ENCODE measurements at regions not wholly inside any gene's neighbourhood (a gene's known extent, or its start where the extent isn't known, plus 50 kb on each side); places are given as distances from the start of the nearest gene placed in this dataset.
"Not testable (repeated sequence)": the region's sequence is repeated elsewhere in the genome, so short reads cannot be mapped to it uniquely, and the experiment has no call there.

GRCh38 chr5:133881576-133882388 lies 86.6 kb downstream of the C5orf15 start:
- no peak for DNase-seq (ENCODE audit: low spot score)

DNA sequence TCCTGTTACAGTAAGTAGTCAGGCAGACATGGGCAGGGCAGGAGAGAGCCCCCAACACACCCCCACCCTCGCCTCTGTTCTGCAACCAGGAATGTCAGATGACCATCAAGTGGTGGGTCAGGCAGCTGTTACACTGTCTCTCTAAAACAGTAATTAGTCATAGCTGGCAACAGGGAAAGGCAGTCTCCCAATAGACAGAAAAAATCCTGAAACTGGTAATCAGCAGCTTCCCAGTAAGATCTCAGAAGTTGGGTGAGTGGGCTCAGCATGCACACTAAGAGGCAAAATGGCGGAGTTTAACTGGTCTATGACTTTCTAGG lies 90.2 kb downstream of the C5orf15 start:
- DNase-seq (ENCODE audit: low spot score), result no peak

GRCh38 chr5:133877351-133878235 lies 90.8 kb downstream of the C5orf15 start:
- no peak for DNase-seq (ENCODE audit: low spot score)

- no peak for DNase-seq (ENCODE audit: low spot score)
These were observed 92.2 kb downstream of the C5orf15 start for GRCh38 chr5:133876266-133876665.

DNA sequence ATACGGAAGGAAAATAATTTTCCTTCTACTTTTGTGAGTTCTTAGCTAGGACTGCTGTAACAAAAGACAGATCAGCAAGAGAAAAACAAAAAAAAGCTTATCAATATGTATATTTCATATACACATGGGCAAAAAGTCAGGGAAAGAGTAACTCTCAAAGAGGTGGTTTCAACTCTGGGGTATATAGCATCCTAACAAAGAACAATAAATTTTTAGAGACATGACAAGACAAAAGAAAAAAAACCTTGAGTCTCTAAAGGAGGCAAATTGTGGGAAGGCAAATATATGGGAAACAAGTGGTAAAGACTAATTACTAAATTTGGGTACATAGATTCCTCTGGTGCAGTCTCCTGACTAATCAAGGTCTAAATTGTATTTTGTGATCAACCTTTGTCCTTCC lies 93.2 kb downstream of the C5orf15 start:
- DNase-seq (ENCODE audit: low spot score), result no peak

DNA sequence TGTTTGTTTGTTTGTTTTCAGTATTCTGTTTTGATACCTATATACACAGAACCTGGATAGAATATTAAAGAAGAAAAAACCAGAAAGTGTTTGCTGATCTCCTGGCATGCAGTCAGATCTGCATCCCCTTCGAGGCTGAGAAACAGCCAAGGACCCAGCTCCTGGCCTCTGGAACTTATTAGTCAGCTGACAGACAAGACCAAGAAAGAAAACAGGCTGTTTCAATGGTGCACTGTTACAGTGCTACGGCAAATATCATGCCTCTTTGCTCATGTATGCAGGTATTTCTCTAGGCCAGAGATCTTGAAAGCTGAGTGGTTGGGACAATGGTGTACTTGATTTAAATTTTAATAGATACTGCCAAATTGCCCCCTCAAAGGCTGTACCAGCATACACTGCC lies 95.0 kb downstream of the C5orf15 start:
- no peak for DNase-seq (ENCODE audit: low spot score)

DNA sequence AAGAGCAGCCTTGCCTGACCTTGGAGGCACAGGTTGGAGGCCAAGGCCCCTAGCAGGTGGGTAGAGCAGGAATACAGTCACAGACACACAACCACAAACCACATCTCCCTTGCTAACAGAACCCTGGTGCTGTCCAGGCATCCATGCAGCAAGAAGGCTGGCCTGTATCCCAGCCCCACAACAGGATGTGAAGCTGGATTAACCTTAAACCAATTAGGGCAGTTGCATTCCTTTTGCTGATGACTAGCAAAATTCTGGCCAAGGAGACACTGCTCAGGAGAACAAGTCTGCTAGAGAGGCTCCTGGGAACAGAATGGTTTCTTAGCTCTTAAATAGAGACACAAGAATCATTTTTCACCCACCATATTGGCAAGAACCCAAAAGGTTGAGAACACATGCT lies 97.8 kb downstream of the C5orf15 start:
- DNase-seq (ENCODE audit: low spot score), result peak; percentile 54

DNA sequence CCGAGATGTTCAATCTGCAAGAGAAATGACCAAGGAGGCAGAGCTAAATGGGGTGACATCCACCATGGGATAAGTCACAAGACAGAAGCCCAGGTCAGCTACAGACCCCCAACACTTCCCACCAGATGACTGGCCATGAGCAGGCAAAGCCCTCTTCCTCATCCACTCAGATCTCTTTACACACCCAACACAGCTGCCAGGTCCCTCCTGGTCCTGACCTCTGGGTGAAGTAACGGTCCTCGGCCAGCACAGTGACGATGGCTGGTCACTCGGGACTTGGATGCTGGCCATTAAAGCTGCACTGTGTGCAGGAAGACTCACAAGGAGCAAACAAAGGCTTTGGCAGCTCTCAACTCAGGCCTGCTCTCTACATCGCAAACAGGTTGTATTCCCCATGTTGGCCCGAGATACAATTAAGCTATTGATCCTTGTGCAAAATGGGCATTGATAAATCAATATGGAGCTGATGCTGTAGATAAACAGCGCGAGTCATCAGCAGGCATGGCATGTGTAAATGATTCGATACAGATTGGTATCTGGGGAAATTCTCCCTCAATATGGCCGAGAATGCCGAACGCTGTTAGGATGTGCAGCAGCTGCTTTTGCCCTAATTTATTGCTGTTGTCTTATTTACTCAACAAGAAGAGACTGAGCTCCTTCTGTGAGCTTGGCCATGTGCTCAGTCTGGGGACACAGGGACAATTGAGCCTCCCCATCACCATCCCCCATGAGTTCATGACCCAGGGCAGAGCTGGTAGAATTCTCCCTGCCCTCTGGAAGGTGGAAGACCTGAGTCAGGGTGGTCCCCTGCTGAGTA lies 98.7 kb downstream of the C5orf15 start:
- DNase-seq (ENCODE audit: low spot score), result no peak

DNA sequence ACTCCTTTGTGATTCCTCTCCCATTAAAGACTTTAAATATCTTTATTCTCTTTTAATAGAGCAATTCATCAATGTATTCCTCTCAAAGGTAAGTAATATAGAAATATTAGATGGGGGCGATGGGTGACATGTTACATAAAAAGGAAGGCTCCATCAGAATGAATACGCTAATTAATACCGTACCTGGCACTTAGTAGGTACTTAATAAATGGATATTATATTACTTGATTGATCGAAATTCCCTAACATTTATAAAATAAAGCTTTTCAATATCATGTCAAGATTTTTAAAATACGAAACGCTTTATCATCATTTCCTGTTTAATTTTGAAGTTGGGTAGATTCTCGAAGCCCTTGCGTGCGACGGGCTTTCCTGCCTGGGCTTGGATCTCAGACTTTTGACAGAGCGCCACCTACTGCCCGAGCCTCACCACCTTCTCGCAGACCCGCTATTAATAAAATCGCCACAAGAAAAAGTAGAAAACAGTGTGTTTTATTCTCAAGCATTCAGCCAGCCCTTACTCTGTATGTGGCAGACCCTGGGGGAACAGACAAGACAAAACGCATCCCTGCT lies 99.4 kb downstream of the C5orf15 start:
- DNase-seq (ENCODE audit: low spot score), result peak; percentile 87

GRCh38 chr5:133867851-133868545 lies 100.4 kb downstream of the C5orf15 start:
- no peak for DNase-seq (ENCODE audit: low spot score)

DNA sequence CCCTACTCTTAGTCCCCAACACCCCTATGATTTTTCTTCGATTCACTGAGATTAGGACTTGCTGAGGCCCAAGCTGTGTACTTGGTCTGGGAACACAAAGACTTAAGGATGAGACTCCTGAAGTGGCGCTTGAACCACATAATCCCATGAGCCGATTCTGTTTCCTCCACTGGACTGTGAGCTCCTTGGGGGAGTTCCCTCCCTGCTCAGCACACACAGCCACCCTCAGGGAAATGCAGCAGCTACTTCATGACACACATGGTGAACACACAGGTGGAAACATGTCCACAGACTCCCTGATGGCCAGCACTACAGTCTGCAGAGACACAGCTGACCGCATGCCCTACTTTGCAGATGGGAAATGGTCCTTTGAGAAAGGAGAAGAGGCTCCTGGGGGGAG lies 101.1 kb downstream of the C5orf15 start:
- no peak for DNase-seq (ENCODE audit: low spot score)

GRCh38 chr5:133866903-133867245 lies 101.6 kb downstream of the C5orf15 start:
- DNase-seq (ENCODE audit: low spot score), result no peak

- DNase-seq (ENCODE audit: low spot score), result no peak
These were observed 102.1 kb downstream of the C5orf15 start for GRCh38 chr5:133866160-133866902.

GRCh38 chr5:133865113-133865512 lies 103.3 kb downstream of the C5orf15 start:
- no peak for DNase-seq (ENCODE audit: low spot score)

GRCh38 chr5:133864711-133865110 lies 103.7 kb downstream of the C5orf15 start:
- no peak for DNase-seq (ENCODE audit: low spot score)

DNA sequence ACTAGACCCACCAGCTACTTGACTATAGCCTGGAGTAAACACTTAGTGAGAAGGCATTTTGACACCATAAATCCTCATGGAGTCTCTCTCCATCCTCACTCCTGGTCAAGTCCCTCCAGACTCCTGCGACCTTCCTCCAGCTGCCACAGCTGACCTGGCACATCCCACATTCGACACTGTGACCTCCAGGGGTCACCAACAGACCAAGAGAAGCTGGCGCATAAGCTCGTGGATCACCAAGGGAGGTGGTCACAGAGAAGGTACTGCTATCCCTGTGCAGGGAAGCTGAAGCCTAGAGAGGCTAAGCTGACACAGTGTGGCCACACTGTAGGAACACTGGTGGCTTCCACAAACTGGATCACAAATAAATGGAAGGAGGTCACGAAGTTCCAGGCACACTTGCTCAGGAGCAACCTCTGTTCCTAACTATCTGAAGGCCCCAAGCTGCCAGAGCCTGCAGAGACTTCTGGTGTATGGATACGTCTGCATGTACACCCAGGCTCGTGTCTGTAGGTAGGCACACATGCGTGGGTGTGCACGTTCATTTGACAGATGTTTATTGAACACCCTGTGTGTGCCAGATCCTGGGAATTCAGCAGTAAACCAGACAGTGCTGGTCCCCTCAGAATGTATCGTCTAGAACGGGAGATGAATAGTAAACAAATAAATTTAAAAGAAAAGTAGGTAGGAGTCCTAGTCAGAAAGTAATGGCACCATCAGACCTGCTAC lies 104.4 kb downstream of the C5orf15 start:
- DNase-seq (ENCODE audit: low spot score), result no peak

- DNase-seq (ENCODE audit: low spot score), result no peak
These were observed 107.2 kb downstream of the C5orf15 start for GRCh38 chr5:133861161-133861737.

GRCh38 chr5:133859073-133859472 lies 109.4 kb downstream of the C5orf15 start:
- DNase-seq (ENCODE audit: low spot score), result no peak

DNA sequence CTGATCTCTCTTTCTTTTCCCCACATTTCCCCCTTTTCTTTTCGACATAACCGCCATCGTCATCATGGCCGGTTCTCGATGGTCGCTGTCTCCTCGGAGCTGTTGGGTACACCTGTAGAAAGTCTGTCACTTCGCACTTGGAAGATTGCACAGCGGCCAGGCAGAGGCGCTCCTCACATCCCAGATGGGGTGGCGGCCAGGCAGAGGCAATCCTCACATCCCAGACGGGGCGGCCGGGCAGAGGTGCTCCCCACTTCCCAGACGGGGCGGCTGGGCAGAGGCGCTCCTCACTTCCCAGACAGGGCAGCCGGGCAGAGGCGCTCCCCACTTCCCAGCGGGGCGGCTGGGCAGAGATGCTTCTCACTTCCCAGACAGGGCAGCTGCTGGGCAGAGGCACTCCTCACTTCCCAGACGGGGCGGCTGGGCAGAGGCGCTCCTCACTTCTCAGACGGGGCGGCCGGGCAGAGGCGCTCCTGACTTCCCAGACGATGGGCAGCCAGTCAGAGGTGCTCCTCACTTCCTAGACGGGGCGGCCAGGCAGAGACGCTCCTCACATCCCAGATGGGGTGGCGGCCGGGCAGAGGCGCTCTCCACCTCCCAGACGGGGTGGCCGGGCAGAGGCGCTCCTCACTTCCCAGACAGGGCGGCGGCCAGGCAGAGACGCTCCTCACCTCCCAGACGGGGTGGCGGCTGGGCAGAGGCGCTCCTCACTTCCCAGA lies 110.7 kb downstream of the C5orf15 start:
- not testable (repeated sequence) for DNase-seq (ENCODE audit: low spot score)
